ENCODE measurements at regions not wholly inside any gene's neighbourhood (a gene's known extent, or its start where the extent isn't known, plus 50 kb on each side); places are given as distances from the start of the nearest gene placed in this dataset.
"Not testable (repeated sequence)": the region's sequence is repeated elsewhere in the genome, so short reads cannot be mapped to it uniquely, and the experiment has no call there.

- no peak for DNase-seq (ENCODE audit: extremely low read depth in 1 of 11, low read depth in 9 of 11, low spot score in 4 of 11)
Measured at GRCh38 chr16:10266809-10267208, 84.6 kb upstream of the GRIN2A start.

- DNase-seq (ENCODE audit: extremely low read depth in 1 of 11, low read depth in 9 of 11, low spot score in 4 of 11): no peak
Measured at GRCh38 chr16:10269632-10270031, 87.4 kb upstream of the GRIN2A start.

- not testable (repeated sequence) for DNase-seq (ENCODE audit: extremely low read depth in 1 of 11, low read depth in 9 of 11, low spot score in 4 of 11)
Measured at GRCh38 chr16:10272250-10272854, 90.1 kb upstream of the GRIN2A start.

GRCh38 chr16:10275214-10275996 lies 93.2 kb upstream of the GRIN2A start:
- not testable (repeated sequence) for DNase-seq (ENCODE audit: extremely low read depth in 1 of 11, low read depth in 9 of 11, low spot score in 4 of 11)

GRCh38 chr16:10277597-10277996 lies 95.4 kb upstream of the GRIN2A start:
- no peak for DNase-seq (ENCODE audit: extremely low read depth in 1 of 11, low read depth in 9 of 11, low spot score in 4 of 11)

- no peak for DNase-seq (ENCODE audit: extremely low read depth in 1 of 11, low read depth in 9 of 11, low spot score in 4 of 11)
Measured at GRCh38 chr16:10280262-10281170, 98.3 kb upstream of the GRIN2A start.

- DNase-seq (ENCODE audit: extremely low read depth in 1 of 11, low read depth in 9 of 11, low spot score in 4 of 11): no peak
Measured at GRCh38 chr16:10282367-10282766, 100.1 kb upstream of the GRIN2A start.

GRCh38 chr16:10283246-10283645 lies 101.0 kb upstream of the GRIN2A start:
- not testable (repeated sequence) for DNase-seq (ENCODE audit: extremely low read depth in 1 of 11, low read depth in 9 of 11, low spot score in 4 of 11)

GRCh38 chr16:10290467-10291105 lies 95.3 kb upstream of the ATF7IP2 start:
- not testable (repeated sequence) for DNase-seq (ENCODE audit: extremely low read depth in 1 of 11, low read depth in 9 of 11, low spot score in 4 of 11)

- not testable (repeated sequence) for DNase-seq (ENCODE audit: extremely low read depth in 1 of 11, low read depth in 9 of 11, low spot score in 4 of 11)
Measured at GRCh38 chr16:10292197-10292596, 93.7 kb upstream of the ATF7IP2 start.

GRCh38 chr16:10292976-10293375 lies 92.9 kb upstream of the ATF7IP2 start:
- not testable (repeated sequence) for DNase-seq (ENCODE audit: extremely low read depth in 1 of 11, low read depth in 9 of 11, low spot score in 4 of 11)

GRCh38 chr16:10294153-10294552 lies 91.7 kb upstream of the ATF7IP2 start:
- DNase-seq (ENCODE audit: extremely low read depth in 1 of 11, low read depth in 9 of 11, low spot score in 4 of 11): not testable (repeated sequence)

- DNase-seq (ENCODE audit: extremely low read depth in 1 of 11, low read depth in 9 of 11, low spot score in 4 of 11): no peak
Measured at GRCh38 chr16:10296956-10297340, 88.9 kb upstream of the ATF7IP2 start.

GRCh38 chr16:10297341-10298006 lies 88.4 kb upstream of the ATF7IP2 start:
- DNase-seq (ENCODE audit: extremely low read depth in 1 of 11, low read depth in 9 of 11, low spot score in 4 of 11): no peak

GRCh38 chr16:10300905-10301304 lies 85.0 kb upstream of the ATF7IP2 start:
- DNase-seq (ENCODE audit: extremely low read depth in 1 of 11, low read depth in 9 of 11, low spot score in 4 of 11): no peak

- not testable (repeated sequence) for DNase-seq (ENCODE audit: extremely low read depth in 1 of 11, low read depth in 9 of 11, low spot score in 4 of 11)
Measured at GRCh38 chr16:10301547-10301946, 84.3 kb upstream of the ATF7IP2 start.

GRCh38 chr16:10305912-10306311 lies 79.9 kb upstream of the ATF7IP2 start:
- no peak for DNase-seq (ENCODE audit: extremely low read depth in 1 of 11, low read depth in 9 of 11, low spot score in 4 of 11)

- no peak for DNase-seq (ENCODE audit: extremely low read depth in 1 of 11, low read depth in 9 of 11, low spot score in 4 of 11)
Measured at GRCh38 chr16:10308305-10309193, 77.3 kb upstream of the ATF7IP2 start.
